ENCODE measurements at regions not wholly inside any gene's neighbourhood (a gene's known extent, or its start where the extent isn't known, plus 50 kb on each side); places are given as distances from the start of the nearest gene placed in this dataset.

GRCh38 chr10:128779416-128779815, 653.2 kb upstream of the MKI67 start:
- DNase-seq, result no peak
- Mint-ChIP-seq H3K4me3 (no peak overlapping the region), H3K4me1 (ENCODE audit: low read depth) (no peaks in the 10 kb centered on the region), H3K27me3 (ENCODE audit: low read depth) (no peaks in the 10 kb centered on the region), H3K27ac (no peak overlapping the region), H3K9me3 (ENCODE audit: insufficient read depth) (no peaks in the 10 kb centered on the region), H3K36me3 (ENCODE audit: low read depth) (no peaks in the 10 kb centered on the region)
- ChIA-PET CTCF (no interaction called here), POLR2A (no interaction called here)
- no peak for ATAC-seq

DNA sequence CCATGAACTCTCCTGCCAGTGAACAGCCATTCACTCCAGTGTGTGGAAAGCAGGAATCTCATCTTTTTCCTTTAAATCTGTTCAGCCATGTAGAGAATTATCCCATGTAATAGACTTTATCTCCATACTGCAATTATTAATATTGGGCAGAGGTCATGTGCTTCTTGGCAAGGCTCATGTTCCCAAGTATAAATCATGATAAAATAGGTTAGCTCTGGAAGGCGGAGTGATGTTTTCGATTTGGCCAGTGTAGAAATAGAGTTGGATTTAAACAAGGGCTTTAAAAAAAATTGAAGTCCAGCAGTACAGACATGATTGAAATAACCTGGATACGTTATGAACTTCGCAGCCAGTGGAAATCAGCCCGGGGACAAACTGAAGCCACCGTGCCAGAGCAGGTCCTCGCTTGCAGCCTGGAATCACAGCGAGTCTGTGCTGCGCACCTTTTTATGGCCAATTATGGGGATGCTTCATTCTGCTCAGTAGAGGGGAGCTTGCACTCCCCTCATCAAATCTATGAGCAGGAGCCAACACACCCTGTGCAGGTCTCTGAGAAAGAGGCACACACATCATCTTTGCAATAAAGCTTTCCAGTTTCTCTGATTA, 654.0 kb upstream of the MKI67 start:
- H3K27me3 Mint-ChIP-seq (ENCODE audit: low read depth), result peaks cover 4% of the 10 kb centered on the region
- H3K36me3 Mint-ChIP-seq (ENCODE audit: low read depth), result no peaks in the 10 kb centered on the region
- no peaks in the 10 kb centered on the region for H3K4me1 Mint-ChIP-seq (ENCODE audit: low read depth)
- H3K4me3 Mint-ChIP-seq, result no peak overlapping the region
- no peaks in the 10 kb centered on the region for H3K9me3 Mint-ChIP-seq (ENCODE audit: insufficient read depth)
- ATAC-seq, result no peak
- no peak overlapping the region for H3K27ac Mint-ChIP-seq
- DNase-seq, result no peak
- POLR2A ChIA-PET, result no interaction called here
- CTCF ChIA-PET, result no interaction called here

GRCh38 chr10:128781637-128782036, 655.4 kb upstream of the MKI67 start:
- POLR2A ChIA-PET, result no interaction called here
- DNase-seq (no peak), ATAC-seq (no peak)
- Mint-ChIP-seq H3K9me3 (ENCODE audit: insufficient read depth) (no peaks in the 10 kb centered on the region), H3K4me3 (no peak overlapping the region), H3K36me3 (ENCODE audit: low read depth) (no peaks in the 10 kb centered on the region), H3K27ac (no peak overlapping the region), H3K27me3 (ENCODE audit: low read depth) (peaks cover 4% of the 10 kb centered on the region), H3K4me1 (ENCODE audit: low read depth) (no peaks in the 10 kb centered on the region)
- CTCF ChIA-PET, result no interaction called here

DNA sequence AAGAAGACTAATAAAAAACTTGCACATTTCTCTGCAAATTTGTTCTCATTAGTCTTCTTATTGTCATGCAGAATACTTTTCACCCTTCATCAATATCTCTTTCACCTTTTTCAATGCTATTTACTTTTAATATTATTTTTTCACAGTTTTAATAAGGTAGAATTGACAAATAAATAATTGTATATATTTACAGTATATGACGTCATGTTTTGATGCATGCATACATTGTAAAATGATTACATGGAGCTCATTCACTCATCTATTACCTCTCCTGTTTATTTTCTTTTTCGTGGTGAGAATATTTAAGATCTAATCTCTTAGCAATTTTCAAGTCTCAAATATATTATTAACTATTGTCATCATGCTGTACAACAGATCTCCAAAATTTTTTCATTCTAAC, 658.2 kb upstream of the MKI67 start:
- Mint-ChIP-seq H3K4me1 (ENCODE audit: low read depth) (no peaks in the 10 kb centered on the region), H3K9me3 (ENCODE audit: insufficient read depth) (no peaks in the 10 kb centered on the region), H3K27ac (no peak overlapping the region), H3K27me3 (ENCODE audit: low read depth) (peaks cover 4% of the 10 kb centered on the region), H3K4me3 (no peak overlapping the region), H3K36me3 (ENCODE audit: low read depth) (no peaks in the 10 kb centered on the region)
- CTCF ChIA-PET, result no interaction called here
- no peak for DNase-seq
- ATAC-seq, result no peak
- POLR2A ChIA-PET, result no interaction called here

- no peaks in the 10 kb centered on the region for H3K27me3 Mint-ChIP-seq (ENCODE audit: low read depth)
- ChIA-PET CTCF (no interaction called here), POLR2A (no interaction called here)
- H3K9me3 Mint-ChIP-seq (ENCODE audit: insufficient read depth), result no peaks in the 10 kb centered on the region
- H3K4me3 Mint-ChIP-seq, result no peak overlapping the region
- DNase-seq (no peak), ATAC-seq (no peak)
- H3K4me1 Mint-ChIP-seq (ENCODE audit: low read depth), result no peaks in the 10 kb centered on the region
- no peaks in the 10 kb centered on the region for H3K36me3 Mint-ChIP-seq (ENCODE audit: low read depth)
- H3K27ac Mint-ChIP-seq, result no peak overlapping the region
Observed at GRCh38 chr10:128792426-128793140, 666.4 kb upstream of the MKI67 start.

- Mint-ChIP-seq H3K4me3 (no peak overlapping the region), H3K9me3 (ENCODE audit: insufficient read depth) (no peaks in the 10 kb centered on the region), H3K27ac (no peak overlapping the region), H3K27me3 (ENCODE audit: low read depth) (no peaks in the 10 kb centered on the region), H3K4me1 (ENCODE audit: low read depth) (no peaks in the 10 kb centered on the region), H3K36me3 (ENCODE audit: low read depth) (no peaks in the 10 kb centered on the region)
- no peak for DNase-seq
- CTCF ChIA-PET, result no interaction called here
- ATAC-seq, result no peak
- POLR2A ChIA-PET, result no interaction called here
Observed at GRCh38 chr10:128793726-128794655, 667.8 kb upstream of the MKI67 start.

DNA sequence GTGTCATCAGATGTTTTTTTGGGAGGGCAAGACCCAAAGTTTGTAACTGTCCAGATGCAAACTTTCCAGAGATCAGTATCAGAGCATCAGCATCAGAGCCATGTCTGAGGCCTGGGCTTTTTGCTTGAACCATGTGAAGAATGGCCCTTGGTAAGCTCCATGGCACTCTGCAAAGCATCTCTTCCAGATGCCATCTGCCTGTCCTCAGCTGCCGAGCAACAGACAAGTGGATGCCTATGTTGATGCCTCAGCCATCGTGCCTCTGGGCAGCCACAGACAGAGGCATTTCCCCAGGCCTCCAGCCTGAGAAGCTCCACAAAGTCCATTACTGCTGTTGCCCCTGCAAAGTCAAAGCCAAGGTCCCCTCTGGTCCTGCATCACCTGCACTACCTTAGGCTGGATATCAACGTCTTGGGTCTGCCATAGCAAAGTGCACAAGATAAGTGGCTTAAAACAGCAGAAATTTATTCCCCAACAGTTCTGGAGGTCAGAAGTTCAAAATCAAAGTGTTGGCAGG, 670.2 kb upstream of the MKI67 start:
- H3K27ac Mint-ChIP-seq, result no peak overlapping the region
- ChIA-PET POLR2A (no interaction called here), CTCF (no interaction called here)
- H3K9me3 Mint-ChIP-seq (ENCODE audit: insufficient read depth), result no peaks in the 10 kb centered on the region
- H3K36me3 Mint-ChIP-seq (ENCODE audit: low read depth), result no peaks in the 10 kb centered on the region
- H3K4me1 Mint-ChIP-seq (ENCODE audit: low read depth), result no peaks in the 10 kb centered on the region
- ATAC-seq (no peak), DNase-seq (no peak)
- H3K27me3 Mint-ChIP-seq (ENCODE audit: low read depth), result no peaks in the 10 kb centered on the region
- H3K4me3 Mint-ChIP-seq, result no peak overlapping the region

DNA sequence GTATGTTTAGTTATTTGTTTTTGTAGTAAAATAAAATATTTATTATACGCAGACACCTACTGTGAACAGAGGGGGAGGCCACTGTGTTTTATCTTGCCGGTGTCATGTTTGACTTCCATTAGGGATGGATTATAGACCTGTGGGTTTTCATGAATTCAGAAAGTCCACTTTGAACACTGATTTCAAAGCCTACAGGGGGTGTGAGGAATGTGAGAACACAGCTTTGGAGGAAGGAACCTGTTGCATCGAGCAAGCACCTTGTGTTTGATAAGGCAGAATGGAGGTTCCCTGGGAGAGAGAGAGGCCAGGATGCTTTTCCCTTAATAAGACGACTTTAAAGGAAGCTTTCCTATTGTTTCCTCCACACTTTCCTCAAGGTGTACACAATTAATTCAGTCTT, 665.0 kb upstream of the MGMT start:
- CTCF ChIA-PET, result no interaction called here
- Mint-ChIP-seq H3K4me1 (ENCODE audit: low read depth) (no peaks in the 10 kb centered on the region), H3K27me3 (ENCODE audit: low read depth) (no peaks in the 10 kb centered on the region), H3K36me3 (ENCODE audit: low read depth) (no peaks in the 10 kb centered on the region), H3K4me3 (no peak overlapping the region), H3K9me3 (ENCODE audit: insufficient read depth) (no peaks in the 10 kb centered on the region), H3K27ac (no peak overlapping the region)
- ATAC-seq, result no peak
- POLR2A ChIA-PET, result no interaction called here
- no peak for DNase-seq

DNA sequence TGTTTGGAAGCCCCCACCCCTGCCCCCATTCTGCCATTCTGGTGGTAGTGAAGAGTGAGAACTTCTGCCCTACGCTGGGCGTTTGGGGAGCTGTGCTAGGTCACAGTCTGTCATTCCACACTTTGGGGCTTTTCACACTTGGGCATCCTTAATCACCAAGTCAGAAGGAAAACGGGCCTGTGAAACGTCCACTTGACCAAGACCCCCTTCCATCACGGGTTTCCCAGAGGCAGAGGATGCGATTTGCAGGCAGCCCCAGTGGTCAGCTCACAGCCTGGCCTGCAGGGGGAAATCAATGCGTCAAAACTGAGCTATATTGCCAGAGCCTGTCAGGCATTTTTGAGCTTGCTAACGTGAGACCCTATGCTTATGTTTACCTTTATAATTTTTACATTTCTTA, 663.3 kb upstream of the MGMT start:
- H3K4me1 Mint-ChIP-seq (ENCODE audit: low read depth), result no peaks in the 10 kb centered on the region
- no peaks in the 10 kb centered on the region for H3K36me3 Mint-ChIP-seq (ENCODE audit: low read depth)
- CTCF ChIA-PET, result no interaction called here
- no peaks in the 10 kb centered on the region for H3K27me3 Mint-ChIP-seq (ENCODE audit: low read depth)
- no peak overlapping the region for H3K27ac Mint-ChIP-seq
- POLR2A ChIA-PET, result no interaction called here
- DNase-seq (peak; percentile 1), ATAC-seq (no peak)
- no peaks in the 10 kb centered on the region for H3K9me3 Mint-ChIP-seq (ENCODE audit: insufficient read depth)
- H3K4me3 Mint-ChIP-seq, result no peak overlapping the region

GRCh38 chr10:128804411-128804810, 662.6 kb upstream of the MGMT start:
- CTCF ChIA-PET, result no interaction called here

GRCh38 chr10:128808921-128809440, 658.1 kb upstream of the MGMT start:
- no peaks in the 10 kb centered on the region for H3K9me3 Mint-ChIP-seq (ENCODE audit: insufficient read depth)
- H3K27ac Mint-ChIP-seq, result no peak overlapping the region
- H3K4me1 Mint-ChIP-seq (ENCODE audit: low read depth), result no peaks in the 10 kb centered on the region
- no peak for ATAC-seq
- ChIA-PET POLR2A (no interaction called here), CTCF (no interaction called here)
- no peaks in the 10 kb centered on the region for H3K36me3 Mint-ChIP-seq (ENCODE audit: low read depth)
- H3K4me3 Mint-ChIP-seq, result no peak overlapping the region
- no peak for DNase-seq
- no peaks in the 10 kb centered on the region for H3K27me3 Mint-ChIP-seq (ENCODE audit: low read depth)

More at GRCh38 chr10:128804411-128804810, 662.6 kb upstream of the MGMT start:
- DNase-seq (peak; percentile 5), ATAC-seq (no peak)
- POLR2A ChIA-PET, result no interaction called here
- H3K27me3 Mint-ChIP-seq (ENCODE audit: low read depth), result no peaks in the 10 kb centered on the region
- H3K9me3 Mint-ChIP-seq (ENCODE audit: insufficient read depth), result no peaks in the 10 kb centered on the region
- H3K4me3 Mint-ChIP-seq, result no peak overlapping the region
- no peak overlapping the region for H3K27ac Mint-ChIP-seq
- no peaks in the 10 kb centered on the region for H3K36me3 Mint-ChIP-seq (ENCODE audit: low read depth)
- no peaks in the 10 kb centered on the region for H3K4me1 Mint-ChIP-seq (ENCODE audit: low read depth)

DNA sequence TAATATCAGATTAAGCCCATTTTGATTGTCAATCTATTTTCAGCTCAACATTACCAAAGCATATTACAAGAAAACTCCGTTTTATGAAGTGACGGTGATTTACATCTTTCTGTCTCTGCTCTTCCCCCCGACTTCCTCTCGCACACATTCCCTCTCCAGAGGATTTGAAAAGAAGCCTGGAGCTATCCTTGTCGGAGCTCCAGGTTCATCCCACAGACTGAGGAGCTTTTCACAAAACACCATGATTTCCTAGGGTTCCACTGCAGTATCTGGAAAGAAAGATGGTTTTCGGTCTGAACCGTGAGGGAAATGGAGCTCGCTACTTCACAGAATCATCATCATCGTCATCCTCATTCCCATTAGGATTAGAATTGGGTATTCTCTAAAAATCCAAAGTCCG, 655.5 kb upstream of the MGMT start:
- no peak overlapping the region for H3K27ac Mint-ChIP-seq
- H3K36me3 Mint-ChIP-seq (ENCODE audit: low read depth), result no peaks in the 10 kb centered on the region
- H3K4me1 Mint-ChIP-seq (ENCODE audit: low read depth), result no peaks in the 10 kb centered on the region
- H3K27me3 Mint-ChIP-seq (ENCODE audit: low read depth), result no peaks in the 10 kb centered on the region
- POLR2A ChIA-PET, result no interaction called here
- no peaks in the 10 kb centered on the region for H3K9me3 Mint-ChIP-seq (ENCODE audit: insufficient read depth)
- H3K4me3 Mint-ChIP-seq, result no peak overlapping the region
- DNase-seq (no peak), ATAC-seq (no peak)
- CTCF ChIA-PET, result no interaction called here
